ENCODE measurements at regions not wholly inside any gene's neighbourhood (a gene's known extent, or its start where the extent isn't known, plus 50 kb on each side); places are given as distances from the start of the nearest gene placed in this dataset.

DNA sequence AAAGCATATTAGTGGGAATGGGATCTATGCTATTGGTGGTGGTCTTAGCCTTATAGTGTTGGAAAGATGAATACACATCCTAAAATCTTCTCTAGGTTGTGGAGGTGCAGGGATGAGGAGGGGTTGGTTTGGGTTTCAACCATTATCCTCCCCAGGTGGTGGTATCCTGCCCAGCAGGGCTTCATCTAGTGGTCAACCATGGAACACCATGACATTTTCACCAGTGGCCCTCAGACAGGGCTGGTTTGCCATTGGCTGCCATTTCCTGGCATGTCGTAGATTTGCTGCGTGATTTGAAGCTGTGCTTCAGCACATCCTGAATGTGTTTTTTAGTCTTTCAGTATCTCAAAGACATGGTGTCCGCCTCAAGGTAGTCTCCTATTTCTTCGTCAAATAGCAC lies 391.2 kb upstream of the HNRNPA3 start:
- TF ChIP-seq, protein P1, sequence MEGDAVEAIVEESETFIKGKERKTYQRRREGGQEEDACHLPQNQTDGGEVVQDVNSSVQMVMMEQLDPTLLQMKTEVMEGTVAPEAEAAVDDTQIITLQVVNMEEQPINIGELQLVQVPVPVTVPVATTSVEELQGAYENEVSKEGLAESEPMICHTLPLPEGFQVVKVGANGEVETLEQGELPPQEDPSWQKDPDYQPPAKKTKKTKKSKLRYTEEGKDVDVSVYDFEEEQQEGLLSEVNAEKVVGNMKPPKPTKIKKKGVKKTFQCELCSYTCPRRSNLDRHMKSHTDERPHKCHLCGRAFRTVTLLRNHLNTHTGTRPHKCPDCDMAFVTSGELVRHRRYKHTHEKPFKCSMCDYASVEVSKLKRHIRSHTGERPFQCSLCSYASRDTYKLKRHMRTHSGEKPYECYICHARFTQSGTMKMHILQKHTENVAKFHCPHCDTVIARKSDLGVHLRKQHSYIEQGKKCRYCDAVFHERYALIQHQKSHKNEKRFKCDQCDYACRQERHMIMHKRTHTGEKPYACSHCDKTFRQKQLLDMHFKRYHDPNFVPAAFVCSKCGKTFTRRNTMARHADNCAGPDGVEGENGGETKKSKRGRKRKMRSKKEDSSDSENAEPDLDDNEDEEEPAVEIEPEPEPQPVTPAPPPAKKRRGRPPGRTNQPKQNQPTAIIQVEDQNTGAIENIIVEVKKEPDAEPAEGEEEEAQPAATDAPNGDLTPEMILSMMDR (IDR thresholded peaks at IDR 0.05; ENCODE audit: poor library complexity), result no peak
- TF ChIP-seq EZH2 (IDR thresholded peaks at IDR 0.05; ENCODE audit: borderline replicate concordance) (no peak), EZH2phosphoT487 (IDR thresholded peaks at IDR 0.05; ENCODE audit: low read depth, severe bottlenecking, unreplicated experiment) (no peak)
